Upper lobe of left lung (tissue), 4 donors: ENCODE measurements at regions not wholly inside any gene's neighbourhood (a gene's known extent, or its start where the extent isn't known, plus 50 kb on each side); places are given as distances from the start of the nearest gene placed in this dataset.

ENCODE experiments used
- CTCF ChIP-seq, 6 experiments: fragments of 450-650 bp in 4 of 6; fragments of 200-600 bp in 2 of 6; sonication (generic) in 2 of 6; IDR thresholded peaks; one replicate each; pipeline ENCODE4 v1.5.1; 2016 to 2019; ENCODE audit warnings: antibody characterized with exemption in 6 of 6
- POLR2A ChIP-seq, 4 donors: fragments of 450-650 bp; IDR thresholded peaks; one replicate each; pipeline ENCODE4 v1.5.1; 2016 to 2017; ENCODE audit warnings: antibody characterized with exemption in 4 of 4, mild to moderate bottlenecking in 2 of 4

- TF ChIP-seq POLR2A (IDR thresholded peaks at IDR 0.05) (no peak), CTCF (IDR thresholded peaks at IDR 0.05) (no peak)
Measured at GRCh38 chr9:82675605-82676004, 387.3 kb downstream of the RASEF start.
